HL-60 (cell line): ENCODE measurements at regions not wholly inside any gene's neighbourhood (a gene's known extent, or its start where the extent isn't known, plus 50 kb on each side); places are given as distances from the start of the nearest gene placed in this dataset.
"Not testable (repeated sequence)": the region's sequence is repeated elsewhere in the genome, so short reads cannot be mapped to it uniquely, and the experiment has no call there.

Experiments used
- DNase-seq, 2 experiments: peaks; one replicate each; pipeline ENCODE4 v3.0.0-alpha.2; 2010 to 2020; ENCODE audit warnings: low read depth in 1 of 2, low spot score in 1 of 2
- H3K27ac ChIP-seq: fragments of 250-450 bp; sonication (Bioruptor Pico); replicated peaks from 2 replicates; pipeline ENCODE4 v1.5.1; 2020; ENCODE audit warnings: mild to moderate bottlenecking, moderate library complexity
- H3K27me3 ChIP-seq: fragments of 250-450 bp; sonication (Bioruptor Pico); 2 replicates; pipeline ENCODE4 v1.5.1; 2021; ENCODE audit warnings: mild to moderate bottlenecking, moderate library complexity; ENCODE audit not compliant: insufficient read depth, poor library complexity, severe bottlenecking
- H3K4me3 ChIP-seq: replicated peaks from 2 replicates; pipeline ENCODE4 v1.5.1; 2011; ENCODE audit warnings: mild to moderate bottlenecking, control low read depth, low read length; ENCODE audit not compliant: insufficient read depth
- CTCF ChIP-seq: IDR thresholded peaks from one replicate; pipeline ENCODE4 v1.5.1; 2011; ENCODE audit warnings: low read length, control low read depth, inconsistent platforms; ENCODE audit not compliant: insufficient read depth
- GABPA ChIP-seq: IDR thresholded peaks from 2 replicates; pipeline ENCODE4 v1.6.1; 2012; ENCODE audit warnings: low read depth
- POLR2AphosphoS5 ChIP-seq: IDR thresholded peaks from 2 replicates; pipeline ENCODE4 v1.6.1; 2012; ENCODE audit warnings: low read depth
- REST ChIP-seq: IDR thresholded peaks from 2 replicates; pipeline ENCODE4 v1.6.1; 2012; ENCODE audit warnings: low read depth; ENCODE audit not compliant: insufficient replicate concordance
- SPI1 ChIP-seq: IDR thresholded peaks from 2 replicates; pipeline ENCODE4 v1.6.1; 2012; ENCODE audit warnings: low read depth, mild to moderate bottlenecking, borderline replicate concordance

DNA sequence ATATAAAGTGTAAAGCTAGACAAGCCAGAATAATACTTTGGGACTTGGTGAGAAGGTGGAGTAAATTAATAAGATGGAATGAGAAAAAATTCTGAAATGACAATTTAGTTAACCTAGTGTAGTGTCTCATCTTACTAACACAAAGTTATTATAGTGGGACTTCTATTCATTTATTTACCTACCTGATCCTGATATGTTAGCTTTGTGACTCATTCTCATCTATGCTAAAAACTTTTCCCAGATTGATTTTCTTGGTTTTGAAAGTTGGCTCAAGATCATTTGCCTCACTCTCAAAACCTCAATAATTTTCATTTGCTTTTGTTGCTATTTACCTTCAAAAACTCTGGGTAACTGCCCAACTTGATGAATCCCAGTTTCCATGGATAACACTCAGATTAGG lies 698.6 kb downstream of the SH3BGRL start:
- no peak overlapping the region for H3K27ac ChIP-seq
- TF ChIP-seq GABPA (no peak), SPI1 (no peak), POLR2AphosphoS5 (no peak), REST (no peak), CTCF (no peak)
- no peak for DNase-seq
- no peak overlapping the region for H3K4me3 ChIP-seq
- no peaks in the 10 kb centered on the region for H3K27me3 ChIP-seq

DNA sequence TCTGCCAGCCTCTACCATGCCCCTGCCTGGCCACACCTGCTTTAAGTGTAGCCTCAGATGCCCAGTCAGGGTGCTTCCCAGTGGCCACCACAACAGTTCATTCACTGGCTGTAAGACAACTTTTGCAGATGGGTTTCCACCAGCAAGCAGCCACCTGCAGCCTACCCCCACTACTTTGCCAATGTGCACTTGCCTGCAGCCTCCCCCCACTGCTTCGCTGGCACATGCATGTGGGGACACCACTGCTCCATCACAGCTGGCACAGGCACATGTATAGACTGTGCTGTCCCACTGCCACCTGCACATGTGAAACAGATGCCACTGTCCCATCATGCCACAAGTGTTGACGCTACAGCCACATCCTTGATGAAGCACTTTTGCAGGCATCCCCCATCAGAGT lies 723.9 kb downstream of the SH3BGRL start:
- TF ChIP-seq REST (no peak), POLR2AphosphoS5 (no peak), SPI1 (no peak), GABPA (no peak)
- no peak for DNase-seq

GRCh38 chrX:81945911-81946310 lies 744.0 kb downstream of the SH3BGRL start:
- not testable (repeated sequence) for H3K27me3 ChIP-seq, H3K27ac ChIP-seq, DNase-seq, H3K4me3 ChIP-seq

More for the DNA sequence above, 723.9 kb downstream of the SH3BGRL start:
- H3K27ac ChIP-seq, result no peak overlapping the region
- H3K27me3 ChIP-seq, result no peaks in the 10 kb centered on the region
- H3K4me3 ChIP-seq, result no peak overlapping the region

- Histone ChIP-seq H3K27ac (no peak overlapping the region), H3K4me3 (no peak overlapping the region), H3K27me3 (no peaks in the 10 kb centered on the region)
- no peak for DNase-seq
- TF ChIP-seq REST, result no peak
- TF ChIP-seq POLR2AphosphoS5, result no peak
Measured at GRCh38 chrX:81957318-81957717, 755.4 kb downstream of the SH3BGRL start.
